ENCODE measurements at regions not wholly inside any gene's neighbourhood (a gene's known extent, or its start where the extent isn't known, plus 50 kb on each side); places are given as distances from the start of the nearest gene placed in this dataset.

DNA sequence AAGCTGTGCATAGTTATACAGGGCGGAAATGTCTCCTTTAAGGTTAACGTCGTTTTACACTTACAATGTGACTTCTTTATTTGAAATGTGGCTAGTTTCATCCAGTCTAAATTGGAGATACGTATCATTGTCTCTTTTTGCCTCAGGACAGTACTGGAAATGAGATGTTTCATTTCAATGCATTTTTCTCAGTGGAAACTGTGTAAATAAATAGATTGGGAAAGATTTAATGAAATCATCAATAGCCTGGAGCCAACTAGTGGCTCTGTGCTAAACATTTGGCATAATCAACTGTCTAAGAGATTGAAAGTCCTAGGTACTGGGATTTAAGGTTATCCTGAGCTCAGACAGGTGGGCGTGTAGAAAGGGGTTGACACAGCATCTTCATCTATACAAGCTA is 691.5 kb upstream of the CCDC54 start:
- no peak overlapping the region for H3K9ac ChIP-seq (ENCODE audit: insufficient read depth in 1 of 2, low read length in 2 of 2)
- no peaks in the 10 kb centered on the region for H3K27me3 ChIP-seq (ENCODE audit: control insufficient read depth in 3 of 3, insufficient read depth in 3 of 3, low read length in 2 of 3)
- no peaks in the 10 kb centered on the region for H3K9me3 ChIP-seq (ENCODE audit: control insufficient read depth in 4 of 4, insufficient read depth in 3 of 4, low read length in 3 of 4)
- ATAC-seq (ENCODE audit: insufficient read depth, low FRiP score), result no peak
- no peaks in the 10 kb centered on the region for H3K36me3 ChIP-seq (ENCODE audit: control insufficient read depth in 4 of 4, insufficient read depth in 4 of 4, low read length in 4 of 4)
- TF ChIP-seq, protein P1, sequence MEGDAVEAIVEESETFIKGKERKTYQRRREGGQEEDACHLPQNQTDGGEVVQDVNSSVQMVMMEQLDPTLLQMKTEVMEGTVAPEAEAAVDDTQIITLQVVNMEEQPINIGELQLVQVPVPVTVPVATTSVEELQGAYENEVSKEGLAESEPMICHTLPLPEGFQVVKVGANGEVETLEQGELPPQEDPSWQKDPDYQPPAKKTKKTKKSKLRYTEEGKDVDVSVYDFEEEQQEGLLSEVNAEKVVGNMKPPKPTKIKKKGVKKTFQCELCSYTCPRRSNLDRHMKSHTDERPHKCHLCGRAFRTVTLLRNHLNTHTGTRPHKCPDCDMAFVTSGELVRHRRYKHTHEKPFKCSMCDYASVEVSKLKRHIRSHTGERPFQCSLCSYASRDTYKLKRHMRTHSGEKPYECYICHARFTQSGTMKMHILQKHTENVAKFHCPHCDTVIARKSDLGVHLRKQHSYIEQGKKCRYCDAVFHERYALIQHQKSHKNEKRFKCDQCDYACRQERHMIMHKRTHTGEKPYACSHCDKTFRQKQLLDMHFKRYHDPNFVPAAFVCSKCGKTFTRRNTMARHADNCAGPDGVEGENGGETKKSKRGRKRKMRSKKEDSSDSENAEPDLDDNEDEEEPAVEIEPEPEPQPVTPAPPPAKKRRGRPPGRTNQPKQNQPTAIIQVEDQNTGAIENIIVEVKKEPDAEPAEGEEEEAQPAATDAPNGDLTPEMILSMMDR (IDR thresholded peaks at IDR 0.05; ENCODE audit: control extremely low read depth, extremely low read depth), result no peak
- H3K4me3 ChIP-seq, result no peak overlapping the region
- H3K4me1 ChIP-seq (ENCODE audit: control insufficient read depth in 5 of 5, insufficient read depth in 5 of 5, low read length in 5 of 5), result no peaks in the 10 kb centered on the region
- 90 to 91% methylated on average over 5 of the region's 5 CpGs for WGBS, 2 donors
- DNase-seq, result no peak
- H3K27ac ChIP-seq (ENCODE audit: low read depth in 1 of 2, low read length in 1 of 2), result no peak overlapping the region

DNA sequence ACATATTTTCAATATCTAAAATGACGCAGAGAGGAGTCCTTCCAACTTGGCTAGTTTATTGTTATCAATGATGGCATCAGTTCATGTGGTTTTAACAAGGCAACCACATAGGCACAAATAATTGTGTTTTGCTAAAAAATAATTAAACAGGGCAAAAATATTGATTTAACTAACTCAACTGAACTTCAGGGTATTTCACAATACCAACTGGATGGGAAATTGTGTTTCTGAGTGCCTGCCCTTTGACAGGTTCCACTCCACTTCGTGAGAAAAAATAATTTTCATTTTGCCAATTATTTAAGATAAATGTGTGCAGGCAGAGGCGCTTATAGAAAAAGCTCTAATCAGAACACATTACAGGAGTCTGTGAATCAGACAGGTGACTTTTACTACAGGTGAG is 689.3 kb upstream of the CCDC54 start:
- ATAC-seq (ENCODE audit: insufficient read depth, low FRiP score) (no peak), DNase-seq (no peak)
- TF ChIP-seq, protein P1 (IDR thresholded peaks at IDR 0.05; ENCODE audit: control extremely low read depth, extremely low read depth), result no peak
- Histone ChIP-seq H3K9ac (ENCODE audit: insufficient read depth in 1 of 2, low read length in 2 of 2) (no peak overlapping the region), H3K36me3 (ENCODE audit: control insufficient read depth in 4 of 4, insufficient read depth in 4 of 4, low read length in 4 of 4) (no peaks in the 10 kb centered on the region), H3K27ac (ENCODE audit: low read depth in 1 of 2, low read length in 1 of 2) (no peak overlapping the region), H3K4me3 (no peak overlapping the region), H3K27me3 (ENCODE audit: control insufficient read depth in 3 of 3, insufficient read depth in 3 of 3, low read length in 2 of 3) (no peaks in the 10 kb centered on the region), H3K9me3 (ENCODE audit: control insufficient read depth in 4 of 4, insufficient read depth in 3 of 4, low read length in 3 of 4) (no peaks in the 10 kb centered on the region), H3K4me1 (ENCODE audit: control insufficient read depth in 5 of 5, insufficient read depth in 5 of 5, low read length in 5 of 5) (no peaks in the 10 kb centered on the region)
- 88 to 90% methylated on average over 3 of the region's 3 CpGs for WGBS, 2 donors

DNA sequence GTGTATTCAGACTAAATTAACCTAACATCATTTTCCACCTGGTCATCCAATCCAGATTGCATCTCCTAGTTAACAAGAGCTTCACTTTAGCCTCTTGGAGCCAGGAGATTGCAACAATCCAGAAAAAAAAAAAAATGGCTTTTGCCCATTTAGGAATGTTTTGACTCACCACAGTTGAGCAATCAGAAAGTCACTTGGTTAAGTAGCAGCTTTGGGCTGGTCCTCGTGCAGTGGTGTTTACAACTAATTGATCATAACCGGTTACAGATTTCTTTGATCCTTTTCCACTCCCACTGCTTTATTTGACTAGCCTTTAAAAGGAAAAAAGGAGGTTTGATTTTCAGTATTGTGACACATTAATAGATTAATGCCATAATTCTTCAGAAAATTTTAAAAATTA is 688.8 kb upstream of the CCDC54 start:
- H3K9me3 ChIP-seq (ENCODE audit: control insufficient read depth in 4 of 4, insufficient read depth in 3 of 4, low read length in 3 of 4), result no peaks in the 10 kb centered on the region
- H3K4me3 ChIP-seq, result no peak overlapping the region
- no peaks in the 10 kb centered on the region for H3K36me3 ChIP-seq (ENCODE audit: control insufficient read depth in 4 of 4, insufficient read depth in 4 of 4, low read length in 4 of 4)
- DNase-seq (peak in 2 of 3 donors; percentile 48 to 63), ATAC-seq (ENCODE audit: insufficient read depth, low FRiP score) (peak; percentile 47)
- no peak overlapping the region for H3K27ac ChIP-seq (ENCODE audit: low read depth in 1 of 2, low read length in 1 of 2)
- H3K9ac ChIP-seq (ENCODE audit: insufficient read depth in 1 of 2, low read length in 2 of 2), result no peak overlapping the region
- WGBS, 2 donors, result 40 to 74% methylated on average over 2 of the region's 2 CpGs
- no peaks in the 10 kb centered on the region for H3K27me3 ChIP-seq (ENCODE audit: control insufficient read depth in 3 of 3, insufficient read depth in 3 of 3, low read length in 2 of 3)
- H3K4me1 ChIP-seq (ENCODE audit: control insufficient read depth in 5 of 5, insufficient read depth in 5 of 5, low read length in 5 of 5), result no peaks in the 10 kb centered on the region
- TF ChIP-seq, protein P1 (IDR thresholded peaks at IDR 0.05; ENCODE audit: control extremely low read depth, extremely low read depth), result no peak

DNA sequence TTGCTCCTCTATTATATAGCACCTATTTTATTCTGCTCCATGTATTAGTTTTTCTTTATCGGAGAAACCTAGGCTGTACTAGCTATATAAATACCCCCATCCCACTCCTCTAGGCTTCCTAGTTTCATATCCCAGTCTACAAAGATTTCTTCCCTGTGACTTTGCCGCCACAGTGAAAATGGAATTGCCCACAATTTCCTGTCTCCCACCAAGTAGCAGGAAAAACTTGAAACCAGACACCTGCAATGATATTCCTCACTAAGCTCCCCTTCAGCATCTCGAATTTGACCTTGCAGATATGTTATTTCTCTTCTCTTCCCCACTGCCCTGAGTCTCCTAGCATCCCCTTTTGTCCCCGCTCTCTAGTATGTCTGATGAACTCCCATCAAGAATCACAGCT is 685.8 kb upstream of the CCDC54 start:
- Histone ChIP-seq H3K4me3 (no peak overlapping the region), H3K4me1 (ENCODE audit: control insufficient read depth in 5 of 5, insufficient read depth in 5 of 5, low read length in 5 of 5) (peaks cover 0 to 4% (median 0%) of the 10 kb centered on the region in 5 donors), H3K9ac (ENCODE audit: insufficient read depth in 1 of 2, low read length in 2 of 2) (no peak overlapping the region), H3K36me3 (ENCODE audit: control insufficient read depth in 4 of 4, insufficient read depth in 4 of 4, low read length in 4 of 4) (no peaks in the 10 kb centered on the region), H3K27me3 (ENCODE audit: control insufficient read depth in 3 of 3, insufficient read depth in 3 of 3, low read length in 2 of 3) (no peaks in the 10 kb centered on the region), H3K27ac (ENCODE audit: low read depth in 1 of 2, low read length in 1 of 2) (no peak overlapping the region), H3K9me3 (ENCODE audit: control insufficient read depth in 4 of 4, insufficient read depth in 3 of 4, low read length in 3 of 4) (no peaks in the 10 kb centered on the region)
- ATAC-seq (ENCODE audit: insufficient read depth, low FRiP score), result no peak
- DNase-seq, result no peak
- TF ChIP-seq, protein P1 (IDR thresholded peaks at IDR 0.05; ENCODE audit: control extremely low read depth, extremely low read depth), result no peak
- WGBS, 2 donors, result 76 to 81% methylated on average over 4 of the region's 4 CpGs
